ENCODE measurements at regions not wholly inside any gene's neighbourhood (a gene's known extent, or its start where the extent isn't known, plus 50 kb on each side); places are given as distances from the start of the nearest gene placed in this dataset.

DNA sequence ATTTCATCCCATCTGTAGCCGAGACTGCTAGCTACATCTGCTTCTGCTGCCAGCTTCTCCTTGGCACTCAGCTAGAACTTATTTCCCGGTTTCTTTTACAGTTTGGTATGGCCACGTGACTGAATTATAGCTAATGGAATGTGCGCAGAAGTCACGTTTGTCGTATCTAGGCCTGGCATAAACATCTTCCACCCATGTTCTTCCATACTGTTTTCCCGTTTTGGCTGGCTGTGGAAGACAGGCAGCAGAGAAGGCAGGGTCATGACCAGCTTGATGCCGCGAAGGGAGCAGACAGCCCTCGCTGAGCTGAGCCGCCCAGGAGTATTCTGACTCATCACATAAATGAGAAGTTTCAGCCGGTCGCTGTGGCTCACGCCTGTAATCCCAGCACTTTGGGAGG, 186.7 kb downstream of the RFC3 start:
- DNase-seq = no peak

- no peak for DNase-seq
Measured at GRCh38 chr13:34006011-34006410, 188.1 kb downstream of the RFC3 start.

DNA sequence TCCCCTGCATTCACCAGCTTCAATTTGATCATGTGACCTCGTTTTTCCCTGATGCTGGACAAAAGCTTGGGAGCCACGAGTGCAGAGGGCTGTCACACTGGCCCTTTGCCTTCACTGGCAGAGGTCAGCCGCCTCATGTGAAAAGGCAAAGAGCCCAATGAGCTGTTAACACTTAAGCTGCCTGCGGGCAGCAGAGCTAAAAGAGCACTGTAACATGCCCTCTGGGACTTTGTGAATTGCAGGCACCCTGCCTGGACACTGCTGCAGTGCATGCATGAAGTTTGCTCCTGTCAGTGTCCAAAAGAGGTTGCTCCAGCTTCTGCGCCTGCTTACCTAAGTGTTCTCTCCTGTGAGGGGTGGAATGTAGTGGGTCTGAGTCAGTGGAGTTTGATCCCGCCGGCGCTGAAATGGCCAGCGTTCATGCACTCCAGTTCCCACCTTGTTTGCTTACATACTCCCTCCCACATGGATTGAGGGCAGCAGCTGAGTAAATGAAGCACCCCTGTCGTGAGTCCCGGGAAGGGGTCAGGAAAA, 193.7 kb downstream of the RFC3 start:
- DNase-seq = no peak

DNA sequence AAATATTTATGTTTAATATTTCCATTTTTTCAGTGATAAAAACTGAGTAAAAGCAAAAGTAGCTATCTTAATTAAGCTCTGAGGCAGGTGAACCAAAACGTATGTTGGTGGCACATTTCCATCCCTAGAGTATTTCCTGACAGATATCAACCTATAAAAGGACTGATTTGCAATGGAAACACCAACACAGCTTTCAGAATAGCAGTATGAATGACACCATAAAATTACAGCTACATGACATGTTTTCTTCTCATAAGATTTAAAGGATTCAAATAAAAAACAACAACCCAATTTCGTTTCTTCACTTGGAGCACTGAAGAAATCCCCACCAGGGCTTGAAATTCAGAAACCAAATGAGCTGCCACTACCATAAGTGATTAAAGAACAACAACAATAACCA, 194.4 kb downstream of the RFC3 start:
- DNase-seq = no peak

DNA sequence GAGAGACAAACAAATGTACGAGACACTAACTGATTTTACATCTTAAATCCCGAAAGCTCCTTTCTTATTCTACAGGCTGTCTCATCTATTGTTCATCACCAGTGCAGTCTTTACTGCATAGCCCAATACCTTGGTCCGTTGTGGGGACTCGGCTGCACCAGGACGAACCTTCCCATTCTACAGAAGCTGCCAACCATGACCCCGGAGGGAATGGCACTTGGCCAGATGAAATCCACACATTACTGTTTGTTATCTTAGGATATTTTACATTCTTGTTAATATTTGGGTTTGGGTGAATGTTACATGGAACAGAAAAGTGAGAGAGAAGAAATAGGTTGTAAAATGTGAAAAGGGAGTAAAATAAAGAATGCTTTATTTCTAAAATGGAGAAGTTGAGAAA, 195.1 kb downstream of the RFC3 start:
- no peak for DNase-seq

DNA sequence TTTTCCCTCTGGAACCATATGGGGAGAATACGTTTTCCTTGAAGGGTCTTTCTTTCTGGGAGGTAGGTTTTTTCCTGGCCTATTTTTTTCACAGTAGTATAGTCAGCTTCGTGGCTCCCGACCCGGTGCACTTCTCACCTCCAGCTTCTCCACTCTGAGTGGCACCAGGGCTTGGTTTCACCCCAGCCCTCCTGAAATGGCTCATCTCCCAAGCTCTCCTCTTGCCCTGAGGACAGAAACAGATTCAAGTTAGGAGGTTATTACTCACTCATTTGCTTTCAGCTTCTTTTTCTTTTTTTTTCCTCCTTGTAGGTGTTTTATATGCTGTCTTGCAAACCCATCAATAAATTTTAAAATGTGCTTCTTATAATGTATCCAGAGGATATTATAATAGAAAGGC, 199.3 kb downstream of the RFC3 start:
- DNase-seq = no peak

- DNase-seq = no peak
Measured at GRCh38 chr13:34019870-34020269, 201.9 kb downstream of the RFC3 start.

GRCh38 chr13:34020388-34020787, 202.4 kb downstream of the RFC3 start:
- DNase-seq = no peak

DNA sequence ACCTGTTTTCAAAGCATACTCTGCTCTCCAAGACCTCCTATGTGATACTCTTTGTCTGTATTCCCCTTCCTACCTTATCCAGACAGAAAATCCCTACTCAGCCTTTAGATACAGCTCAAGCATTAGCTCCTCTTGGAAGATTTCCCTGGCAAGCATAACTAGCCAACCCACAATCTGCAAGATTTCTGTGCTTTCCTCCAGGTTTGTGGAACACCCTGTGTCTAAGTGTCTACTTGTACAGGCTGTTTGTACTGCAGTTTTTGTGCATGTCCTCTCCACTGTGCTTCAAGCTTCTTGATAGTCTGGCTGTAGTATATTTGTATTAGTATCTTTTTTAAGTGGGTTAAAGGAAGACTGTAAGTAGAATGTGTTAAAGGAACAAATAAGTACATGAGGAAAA, 203.7 kb downstream of the RFC3 start:
- DNase-seq = no peak

DNA sequence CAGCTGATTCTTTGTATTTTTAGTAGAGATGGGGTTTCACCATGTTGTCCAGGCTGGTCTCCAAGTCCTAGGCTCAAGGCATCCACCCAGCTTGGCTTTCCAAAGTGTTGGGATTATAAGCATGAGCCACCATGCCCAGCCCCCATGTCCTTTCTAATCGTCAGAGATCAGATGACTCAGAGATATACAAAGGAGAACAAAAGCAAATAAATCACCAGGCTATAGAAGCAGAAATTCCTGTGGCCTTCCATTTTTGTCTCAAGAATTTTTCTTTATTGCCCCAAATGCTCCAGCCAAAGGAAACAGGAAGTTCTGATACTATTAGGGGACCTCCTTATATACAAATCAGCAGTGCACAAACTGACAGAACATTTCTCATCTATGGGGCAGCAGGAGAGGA, 207.8 kb downstream of the RFC3 start:
- DNase-seq = no peak

GRCh38 chr13:34026308-34026707, 208.4 kb downstream of the RFC3 start:
- no peak for DNase-seq

DNA sequence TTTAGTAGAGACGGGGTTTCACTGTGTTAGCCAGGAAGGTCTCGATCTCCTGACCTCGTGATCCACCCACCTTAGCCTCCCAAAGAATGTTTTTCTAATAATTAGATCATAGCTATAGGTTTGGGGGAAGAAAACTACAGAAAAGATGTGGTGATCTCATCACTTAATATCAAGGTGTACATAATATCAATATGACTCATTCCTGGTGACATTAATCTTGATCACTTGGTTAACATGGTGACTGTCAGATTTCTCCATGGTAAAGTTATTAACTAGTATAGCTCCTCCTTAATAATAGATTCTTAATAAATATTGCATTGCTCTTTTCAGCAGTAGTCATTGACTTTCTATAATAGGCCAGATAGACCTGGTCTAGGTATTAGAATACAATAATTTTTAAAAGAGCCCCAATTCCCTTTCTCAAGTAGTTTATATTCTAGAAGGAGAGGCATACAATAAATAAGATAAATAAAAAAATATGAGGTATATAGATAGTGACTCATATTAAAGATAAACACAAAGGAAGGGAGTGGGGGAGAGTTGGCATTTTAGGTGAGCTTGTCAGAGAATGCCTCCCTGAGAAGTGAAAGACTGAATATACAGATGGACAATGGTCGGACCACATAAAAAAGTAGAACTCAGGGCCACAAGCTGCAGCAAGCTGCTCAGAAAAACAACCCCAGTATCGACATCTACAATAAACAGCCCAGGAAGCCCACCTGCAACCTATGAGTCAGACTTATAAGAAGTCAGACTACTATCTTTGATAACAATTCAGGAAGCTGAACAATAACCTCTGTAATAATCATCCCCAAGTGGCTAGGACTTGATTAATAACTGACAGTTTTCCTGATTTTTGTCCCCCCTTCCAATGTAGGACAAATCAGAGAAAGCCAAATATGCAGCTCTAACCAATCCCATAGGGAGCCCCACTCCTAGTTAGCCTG, 210.8 kb downstream of the RFC3 start:
- no peak for DNase-seq

GRCh38 chr13:34030782-34031181, 212.8 kb downstream of the RFC3 start:
- DNase-seq = no peak

GRCh38 chr13:34031610-34032009, 213.7 kb downstream of the RFC3 start:
- DNase-seq = no peak

DNA sequence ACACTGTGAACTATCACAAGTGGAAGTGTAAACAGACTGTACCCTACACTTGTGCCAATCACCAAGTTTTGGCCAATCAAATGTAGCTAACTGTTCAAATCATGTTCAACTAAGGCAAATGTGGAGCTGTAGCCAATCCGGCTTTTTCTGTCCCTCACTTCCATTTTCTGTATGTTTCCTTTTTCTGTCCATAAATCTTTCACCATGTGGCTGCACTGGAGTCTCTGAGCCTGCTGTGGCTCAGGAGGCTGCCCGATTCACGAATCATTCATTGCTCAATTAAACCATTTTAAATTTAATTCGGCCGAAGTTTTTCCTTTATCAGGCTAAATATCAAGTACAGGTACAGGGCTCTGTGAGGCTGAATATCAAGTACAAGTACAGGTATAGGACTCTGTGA, 216.5 kb downstream of the RFC3 start:
- DNase-seq = no peak

GRCh38 chr13:34035178-34035577, 217.2 kb downstream of the RFC3 start:
- DNase-seq = no peak

DNA sequence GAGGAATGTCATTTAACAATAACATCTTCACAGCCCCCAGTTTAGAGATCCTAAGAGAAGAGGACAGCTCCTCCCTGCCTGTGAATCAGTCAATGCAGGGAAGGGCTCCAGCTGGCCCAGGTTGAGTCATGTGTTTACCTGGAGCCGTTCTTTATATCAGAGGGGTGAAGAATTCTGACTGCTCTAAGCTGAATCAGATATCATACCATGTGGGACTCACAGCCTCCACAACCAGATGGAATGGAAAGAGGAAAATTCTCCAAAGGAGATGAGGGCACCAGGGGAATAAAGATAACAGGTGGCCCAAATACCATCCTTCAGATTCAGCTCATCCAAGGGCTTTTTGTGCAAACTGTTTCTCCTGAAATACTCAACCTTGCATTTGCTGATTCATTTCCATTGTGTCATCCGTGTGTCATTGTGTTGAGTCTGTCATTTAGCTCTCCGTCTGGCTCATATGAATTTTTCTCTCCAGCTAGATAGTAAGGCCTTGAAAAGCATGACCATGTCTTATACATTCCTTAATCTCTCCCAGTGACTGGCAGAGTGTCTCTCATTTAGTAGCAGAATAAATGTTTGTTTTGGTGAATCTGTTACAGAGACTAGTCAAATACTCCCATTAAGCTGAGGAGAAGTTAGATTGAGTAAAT, 217.9 kb downstream of the RFC3 start:
- DNase-seq = no peak

DNA sequence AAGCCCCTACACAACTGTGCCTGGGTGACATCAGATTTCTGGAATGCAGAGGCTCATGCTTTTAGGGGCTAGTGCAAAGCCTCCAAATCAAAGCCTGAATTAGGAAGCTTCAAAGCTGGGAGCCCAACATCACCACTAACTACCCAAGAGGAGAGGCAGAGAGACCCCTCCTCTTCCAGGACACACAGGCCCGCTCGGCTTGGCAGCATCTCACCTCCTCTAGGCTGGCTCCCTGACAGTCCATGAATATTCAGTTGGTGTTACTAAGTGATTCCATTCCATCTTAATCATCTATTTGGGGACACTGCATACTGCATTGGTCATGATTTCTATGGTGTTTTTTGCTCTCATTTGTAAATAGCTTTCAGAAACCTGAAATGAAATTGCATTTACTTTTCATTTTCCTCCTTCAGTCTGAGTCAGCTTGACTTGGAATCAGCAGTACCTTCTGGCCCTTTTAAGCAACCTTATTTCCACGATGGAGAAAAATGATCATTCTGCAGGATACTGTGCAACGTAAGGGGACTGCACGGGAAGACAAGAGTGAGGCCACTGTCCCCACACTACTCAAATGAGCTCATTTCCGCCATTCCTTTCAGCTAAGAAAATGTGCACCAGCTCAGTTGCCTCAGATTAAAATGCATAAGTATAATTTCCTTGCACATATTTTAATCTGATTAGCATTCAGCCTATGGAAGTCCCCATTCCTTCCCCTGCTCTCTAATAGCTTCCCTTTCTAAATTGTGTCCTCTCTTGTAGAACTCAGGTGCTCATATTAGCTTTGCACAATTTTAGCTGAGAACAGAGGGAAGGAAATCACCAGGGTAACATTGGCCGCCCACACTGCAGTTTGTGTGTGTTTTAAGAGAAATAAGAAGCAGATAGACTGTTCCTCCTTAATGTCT, 219.9 kb downstream of the RFC3 start:
- DNase-seq = no peak

- DNase-seq = no peak
Measured at GRCh38 chr13:34038541-34039068, 220.7 kb downstream of the RFC3 start.

DNA sequence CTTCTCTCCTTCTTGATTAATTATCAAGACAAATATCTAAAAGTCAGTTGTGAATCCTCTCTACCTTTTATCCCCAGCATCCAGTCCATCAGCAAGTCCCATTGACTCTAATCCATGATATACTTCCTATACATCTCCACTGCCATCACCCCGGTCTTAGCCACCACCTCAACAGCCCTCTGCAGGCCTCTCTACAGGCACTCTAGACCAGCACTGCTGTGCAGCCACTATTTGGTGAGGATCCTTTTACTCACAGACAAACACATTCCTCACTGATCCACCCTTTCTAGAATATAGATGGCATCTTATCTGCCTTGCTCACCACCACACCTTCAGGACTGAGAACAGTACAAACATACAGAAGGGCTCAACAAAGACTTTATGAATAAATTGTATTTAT, 221.7 kb downstream of the RFC3 start:
- DNase-seq = no peak

DNA sequence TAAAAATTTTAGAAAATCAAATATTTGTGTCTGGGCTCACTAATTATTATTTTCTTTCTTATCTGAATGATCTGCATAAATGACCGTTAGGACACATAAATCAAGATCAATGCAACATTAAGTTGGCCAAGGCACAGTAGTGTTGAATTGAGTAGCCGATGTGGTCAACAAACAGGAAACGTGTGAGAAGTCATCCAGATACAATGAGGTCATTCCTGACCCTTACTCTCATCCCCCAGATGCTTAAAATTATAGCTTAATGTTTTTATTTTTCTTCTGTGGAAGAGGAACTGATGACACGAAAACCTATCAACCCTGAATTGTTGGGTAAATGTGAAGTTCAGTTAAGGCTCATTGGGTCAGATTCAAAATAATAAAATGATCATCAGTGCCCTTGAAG, 222.9 kb downstream of the RFC3 start:
- DNase-seq = no peak

- DNase-seq = no peak
Measured at GRCh38 chr13:34044041-34044440, 226.1 kb downstream of the RFC3 start.

- no peak for DNase-seq
Measured at GRCh38 chr13:34044660-34045080, 226.7 kb downstream of the RFC3 start.

Measured in activated naive CD4-positive, alpha-beta T cell treated with anti-CD3 and anti-CD28 coated beads, Interleukin-2, amount 50 U/mL, for 16 hours (primary cell).